ENCODE measurements at regions not wholly inside any gene's neighbourhood (a gene's known extent, or its start where the extent isn't known, plus 50 kb on each side); places are given as distances from the start of the nearest gene placed in this dataset.
"Not testable (repeated sequence)": the region's sequence is repeated elsewhere in the genome, so short reads cannot be mapped to it uniquely, and the experiment has no call there.

- no peak overlapping the region for H3K27ac ChIP-seq
- TF ChIP-seq ZFX (IDR thresholded peaks at IDR 0.05) (no peak), CTCF (conservative IDR thresholded peaks at IDR 0.05) (no peak)
Measured at GRCh38 chr3:63128380-63128779, 149.7 kb upstream of the SYNPR start.

GRCh38 chr3:63130625-63131024 is 147.5 kb upstream of the SYNPR start:
- H3K27ac ChIP-seq: no peak overlapping the region
- no peak for TF ChIP-seq ZFX (IDR thresholded peaks at IDR 0.05)

- no peak overlapping the region for H3K27ac ChIP-seq
Measured at GRCh38 chr3:63132461-63133250, 145.5 kb upstream of the SYNPR start.

GRCh38 chr3:63135367-63135766 is 142.7 kb upstream of the SYNPR start:
- no peak overlapping the region for H3K27ac ChIP-seq
- TF ChIP-seq ZFX (IDR thresholded peaks at IDR 0.05): no peak
- TF ChIP-seq CTCF (conservative IDR thresholded peaks at IDR 0.05): no peak

More at GRCh38 chr3:63132461-63133250, 145.5 kb upstream of the SYNPR start:
- TF ChIP-seq ZFX (IDR thresholded peaks at IDR 0.05) (no peak), CTCF (conservative IDR thresholded peaks at IDR 0.05) (no peak)

- H3K27ac ChIP-seq: not testable (repeated sequence)
Measured at GRCh38 chr3:63136249-63136648, 141.9 kb upstream of the SYNPR start.

- TF ChIP-seq ZFX (IDR thresholded peaks at IDR 0.05) (no peak), CTCF (conservative IDR thresholded peaks at IDR 0.05) (no peak; the same call in 1 of the 2 replicates)
- no peak overlapping the region for H3K27ac ChIP-seq
Measured at GRCh38 chr3:63142681-63143080, 135.4 kb upstream of the SYNPR start.

GRCh38 chr3:63146154-63146553 is 132.0 kb upstream of the SYNPR start:
- TF ChIP-seq ZFX (IDR thresholded peaks at IDR 0.05): no peak
- TF ChIP-seq CTCF (conservative IDR thresholded peaks at IDR 0.05): no peak
- no peak overlapping the region for H3K27ac ChIP-seq

GRCh38 chr3:63150880-63151279 is 127.2 kb upstream of the SYNPR start:
- H3K27ac ChIP-seq: no peak overlapping the region
- TF ChIP-seq ZFX (IDR thresholded peaks at IDR 0.05): no peak
- TF ChIP-seq CTCF (conservative IDR thresholded peaks at IDR 0.05): no peak
